ENCODE measurements at regions not wholly inside any gene's neighbourhood (a gene's known extent, or its start where the extent isn't known, plus 50 kb on each side); places are given as distances from the start of the nearest gene placed in this dataset.

DNA sequence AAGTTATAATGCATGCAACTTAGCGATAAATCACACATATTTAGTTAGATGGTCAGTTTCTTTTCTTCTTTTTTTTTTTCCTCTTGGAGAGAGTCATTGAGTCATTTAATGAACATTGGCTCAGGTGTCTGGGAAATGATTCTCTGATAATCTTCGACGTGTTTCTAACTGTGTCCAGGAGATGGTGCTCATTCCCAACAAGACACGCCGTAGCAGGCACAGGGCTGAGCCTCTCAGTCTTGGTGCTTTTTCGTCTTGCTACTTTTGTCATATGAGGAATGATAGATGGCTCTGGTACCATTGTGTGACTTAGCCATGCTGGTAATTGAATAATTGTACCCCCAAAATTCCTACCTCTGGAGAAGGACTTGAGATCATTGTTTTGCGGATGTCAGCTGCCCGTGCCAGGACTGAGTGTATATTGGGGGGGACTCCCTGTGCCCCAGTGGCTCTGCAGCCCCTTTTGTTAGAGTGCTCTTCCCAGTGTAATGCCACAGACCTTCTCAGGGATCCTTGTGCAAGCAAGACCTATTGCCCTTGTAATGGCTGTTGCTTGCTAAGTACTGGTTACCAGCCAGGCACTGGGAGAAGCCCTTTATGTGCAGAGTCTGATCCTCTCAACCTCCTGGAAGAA lies 107.6 kb upstream of the CYRIA start:
- TF ChIP-seq, protein P1, sequence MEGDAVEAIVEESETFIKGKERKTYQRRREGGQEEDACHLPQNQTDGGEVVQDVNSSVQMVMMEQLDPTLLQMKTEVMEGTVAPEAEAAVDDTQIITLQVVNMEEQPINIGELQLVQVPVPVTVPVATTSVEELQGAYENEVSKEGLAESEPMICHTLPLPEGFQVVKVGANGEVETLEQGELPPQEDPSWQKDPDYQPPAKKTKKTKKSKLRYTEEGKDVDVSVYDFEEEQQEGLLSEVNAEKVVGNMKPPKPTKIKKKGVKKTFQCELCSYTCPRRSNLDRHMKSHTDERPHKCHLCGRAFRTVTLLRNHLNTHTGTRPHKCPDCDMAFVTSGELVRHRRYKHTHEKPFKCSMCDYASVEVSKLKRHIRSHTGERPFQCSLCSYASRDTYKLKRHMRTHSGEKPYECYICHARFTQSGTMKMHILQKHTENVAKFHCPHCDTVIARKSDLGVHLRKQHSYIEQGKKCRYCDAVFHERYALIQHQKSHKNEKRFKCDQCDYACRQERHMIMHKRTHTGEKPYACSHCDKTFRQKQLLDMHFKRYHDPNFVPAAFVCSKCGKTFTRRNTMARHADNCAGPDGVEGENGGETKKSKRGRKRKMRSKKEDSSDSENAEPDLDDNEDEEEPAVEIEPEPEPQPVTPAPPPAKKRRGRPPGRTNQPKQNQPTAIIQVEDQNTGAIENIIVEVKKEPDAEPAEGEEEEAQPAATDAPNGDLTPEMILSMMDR (IDR thresholded peaks at IDR 0.05; ENCODE audit: insufficient read depth, low read depth, low read length), result peak; percentile 71
- H3K4me3 ChIP-seq (ENCODE audit: low read depth, low read length), result no peak overlapping the region
- peak; percentile 57 for DNase-seq (ENCODE audit: low read depth)

DNA sequence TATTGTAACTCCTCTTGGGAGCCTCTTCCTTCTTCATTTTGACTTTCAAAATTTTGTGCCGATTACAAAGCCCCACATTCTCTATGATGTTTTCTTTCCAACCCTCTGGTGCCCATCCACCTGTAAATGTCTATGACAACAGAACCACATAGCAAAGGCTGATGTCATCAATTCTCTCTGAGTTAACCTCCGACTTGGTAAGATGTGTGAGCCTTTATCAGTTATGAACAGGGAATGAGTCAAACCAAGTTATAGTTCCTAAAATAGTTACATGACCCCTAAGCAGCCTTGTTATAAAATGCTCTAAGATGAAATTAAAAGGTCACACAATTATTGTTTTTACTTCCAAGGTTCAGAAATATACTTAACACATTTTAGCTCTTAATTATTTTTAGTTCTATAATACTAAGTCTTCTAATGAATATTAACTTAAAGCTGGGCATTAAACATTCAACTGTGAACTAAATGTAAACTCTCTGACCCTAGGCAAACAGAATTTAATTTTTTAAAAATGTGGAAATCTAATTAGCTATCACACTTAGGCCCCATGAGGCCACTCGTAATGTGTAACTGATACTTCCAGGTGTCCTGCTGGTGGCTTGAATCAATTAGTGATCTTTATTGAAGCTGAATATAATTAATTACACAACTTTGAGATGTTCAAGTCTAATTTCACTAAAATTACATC lies 102.3 kb upstream of the CYRIA start:
- no peak for DNase-seq (ENCODE audit: low read depth)
- TF ChIP-seq, protein P1 (IDR thresholded peaks at IDR 0.05; ENCODE audit: insufficient read depth, low read depth, low read length), result no peak
- no peak overlapping the region for H3K4me3 ChIP-seq (ENCODE audit: low read depth, low read length)

DNA sequence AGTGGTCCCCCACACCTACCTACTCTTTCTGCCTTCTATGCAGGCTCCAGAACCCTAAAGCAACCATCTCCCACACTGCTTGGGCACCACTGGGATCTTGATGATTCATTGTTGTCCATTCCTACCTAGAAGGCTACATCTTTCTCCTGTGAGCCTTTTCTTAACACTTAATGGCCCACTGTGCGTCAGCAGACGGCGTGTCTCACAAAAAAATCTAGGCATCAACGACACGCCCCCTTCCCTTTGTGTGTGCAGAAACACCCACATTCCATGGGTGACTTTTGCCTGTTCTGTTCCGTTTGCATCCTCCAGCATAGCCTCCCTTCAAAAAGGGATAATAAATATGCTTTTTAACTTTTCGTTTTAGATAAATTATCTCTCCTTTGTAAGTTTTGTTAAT lies 99.7 kb upstream of the CYRIA start:
- TF ChIP-seq, protein P1 (IDR thresholded peaks at IDR 0.05; ENCODE audit: insufficient read depth, low read depth, low read length), result no peak
- no peak for DNase-seq (ENCODE audit: low read depth)
- H3K4me3 ChIP-seq (ENCODE audit: low read depth, low read length), result no peak overlapping the region

DNA sequence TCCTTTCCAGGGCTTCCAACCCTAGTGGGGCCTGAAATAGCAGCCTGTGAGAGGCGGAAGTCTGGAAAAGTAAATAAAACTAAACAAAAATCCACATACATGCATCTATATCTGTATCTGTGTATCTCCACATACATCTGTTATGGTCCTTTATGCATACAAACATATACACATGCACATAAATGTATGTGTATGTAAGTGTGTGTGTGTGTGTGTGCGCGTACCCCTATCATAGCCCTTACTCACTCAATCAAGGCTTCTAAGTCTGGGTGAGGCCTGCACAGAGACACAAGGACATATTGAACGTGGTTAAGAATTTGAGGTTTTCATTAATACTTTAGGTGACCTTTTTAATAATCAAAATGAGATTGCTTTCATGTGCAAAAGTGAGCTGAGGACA lies 98.9 kb upstream of the CYRIA start:
- H3K4me3 ChIP-seq (ENCODE audit: low read depth, low read length), result no peak overlapping the region
- TF ChIP-seq, protein P1 (IDR thresholded peaks at IDR 0.05; ENCODE audit: insufficient read depth, low read depth, low read length), result no peak
- no peak for DNase-seq (ENCODE audit: low read depth)

DNA sequence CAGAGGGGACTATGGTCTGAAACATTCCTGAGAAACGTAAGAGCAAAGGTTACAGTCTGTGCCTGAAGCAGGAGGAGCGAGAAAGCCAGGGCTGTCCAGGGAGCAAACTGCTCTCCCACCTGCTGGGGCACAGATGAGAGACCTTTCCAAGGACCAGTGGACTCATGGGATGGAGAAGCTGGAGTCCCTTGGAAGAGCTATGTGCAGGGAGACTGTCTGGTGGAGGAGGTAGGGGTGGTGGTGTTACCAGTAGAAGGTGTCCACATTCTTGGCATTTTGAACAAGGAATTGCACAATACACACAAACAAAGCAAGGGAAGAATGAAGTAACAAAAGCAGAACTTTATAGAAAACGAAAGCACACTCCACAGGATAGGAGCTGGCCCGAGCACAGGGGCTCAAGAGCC lies 97.9 kb upstream of the CYRIA start:
- H3K4me3 ChIP-seq (ENCODE audit: low read depth, low read length), result no peak overlapping the region
- TF ChIP-seq, protein P1 (IDR thresholded peaks at IDR 0.05; ENCODE audit: insufficient read depth, low read depth, low read length), result no peak
- no peak for DNase-seq (ENCODE audit: low read depth)

DNA sequence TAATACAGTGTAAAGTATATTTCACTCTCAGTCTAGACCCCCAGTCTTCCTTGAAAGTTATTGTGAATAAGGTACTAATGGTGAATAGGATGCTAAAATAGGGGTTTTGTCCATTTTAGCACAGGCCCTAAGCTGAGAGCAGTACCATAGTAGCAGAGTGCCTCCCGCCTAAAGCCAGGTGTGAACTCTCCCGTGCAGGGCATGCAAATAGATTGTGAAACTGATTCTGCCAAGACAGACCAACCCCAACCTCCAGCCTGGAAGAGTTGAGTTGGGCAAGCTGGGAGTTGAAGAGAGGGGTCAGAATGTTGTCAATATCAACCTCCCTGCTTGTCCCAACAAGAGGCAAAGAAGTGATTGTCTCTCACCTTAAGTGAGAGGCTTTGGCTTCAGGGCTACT lies 97.4 kb upstream of the CYRIA start:
- H3K4me3 ChIP-seq (ENCODE audit: low read depth, low read length), result no peak overlapping the region
- no peak for DNase-seq (ENCODE audit: low read depth)
- TF ChIP-seq, protein P1 (IDR thresholded peaks at IDR 0.05; ENCODE audit: insufficient read depth, low read depth, low read length), result no peak

All from fibroblast of villous mesenchyme (primary cell).